Omental fat pad (tissue), 3 donors: ENCODE measurements at regions not wholly inside any gene's neighbourhood (a gene's known extent, or its start where the extent isn't known, plus 50 kb on each side); places are given as distances from the start of the nearest gene placed in this dataset.

ENCODE experiments used
- ATAC-seq: fragments of 150-250 bp; one replicate; pipeline ENCODE4 v1.9.1; 2016; ENCODE audit warnings: mild to moderate bottlenecking, moderate library complexity; ENCODE audit not compliant: low FRiP score
- DNase-seq: peaks from one replicate; pipeline ENCODE4 v3.0.0-alpha.2; 2019; ENCODE audit warnings: low spot score
- TF ChIP-seq, protein P1 (sequence below), 3 donors: fragments of 450-650 bp; IDR thresholded peaks; one replicate each; pipeline ENCODE4 v1.5.1; 2016 to 2017; ENCODE audit warnings: antibody characterized with exemption in 3 of 3, mild to moderate bottlenecking in 3 of 3, moderate library complexity in 2 of 3

DNA sequence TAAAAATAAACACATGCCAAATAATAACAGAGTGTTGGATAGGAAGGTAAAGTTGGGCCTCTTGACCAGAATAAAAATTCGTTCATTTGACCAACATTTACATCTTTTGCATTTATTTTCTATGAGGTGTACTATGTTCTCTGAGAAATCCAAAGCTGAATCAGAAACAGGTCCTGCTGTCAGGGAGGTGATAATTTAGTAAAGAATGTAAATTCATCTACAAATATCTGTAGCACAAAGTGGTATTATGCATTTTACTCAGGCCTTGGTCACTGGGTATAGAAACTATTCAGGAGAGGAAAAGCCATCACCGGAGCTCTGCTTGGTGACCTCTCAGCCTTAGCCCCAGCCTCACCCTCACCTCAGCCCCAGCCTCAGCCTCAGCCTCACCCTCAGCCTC lies 208.9 kb downstream of the SPP2 start:
- ATAC-seq (no peak), DNase-seq (no peak)
- TF ChIP-seq, protein P1, sequence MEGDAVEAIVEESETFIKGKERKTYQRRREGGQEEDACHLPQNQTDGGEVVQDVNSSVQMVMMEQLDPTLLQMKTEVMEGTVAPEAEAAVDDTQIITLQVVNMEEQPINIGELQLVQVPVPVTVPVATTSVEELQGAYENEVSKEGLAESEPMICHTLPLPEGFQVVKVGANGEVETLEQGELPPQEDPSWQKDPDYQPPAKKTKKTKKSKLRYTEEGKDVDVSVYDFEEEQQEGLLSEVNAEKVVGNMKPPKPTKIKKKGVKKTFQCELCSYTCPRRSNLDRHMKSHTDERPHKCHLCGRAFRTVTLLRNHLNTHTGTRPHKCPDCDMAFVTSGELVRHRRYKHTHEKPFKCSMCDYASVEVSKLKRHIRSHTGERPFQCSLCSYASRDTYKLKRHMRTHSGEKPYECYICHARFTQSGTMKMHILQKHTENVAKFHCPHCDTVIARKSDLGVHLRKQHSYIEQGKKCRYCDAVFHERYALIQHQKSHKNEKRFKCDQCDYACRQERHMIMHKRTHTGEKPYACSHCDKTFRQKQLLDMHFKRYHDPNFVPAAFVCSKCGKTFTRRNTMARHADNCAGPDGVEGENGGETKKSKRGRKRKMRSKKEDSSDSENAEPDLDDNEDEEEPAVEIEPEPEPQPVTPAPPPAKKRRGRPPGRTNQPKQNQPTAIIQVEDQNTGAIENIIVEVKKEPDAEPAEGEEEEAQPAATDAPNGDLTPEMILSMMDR (IDR thresholded peaks at IDR 0.05) = no peak

DNA sequence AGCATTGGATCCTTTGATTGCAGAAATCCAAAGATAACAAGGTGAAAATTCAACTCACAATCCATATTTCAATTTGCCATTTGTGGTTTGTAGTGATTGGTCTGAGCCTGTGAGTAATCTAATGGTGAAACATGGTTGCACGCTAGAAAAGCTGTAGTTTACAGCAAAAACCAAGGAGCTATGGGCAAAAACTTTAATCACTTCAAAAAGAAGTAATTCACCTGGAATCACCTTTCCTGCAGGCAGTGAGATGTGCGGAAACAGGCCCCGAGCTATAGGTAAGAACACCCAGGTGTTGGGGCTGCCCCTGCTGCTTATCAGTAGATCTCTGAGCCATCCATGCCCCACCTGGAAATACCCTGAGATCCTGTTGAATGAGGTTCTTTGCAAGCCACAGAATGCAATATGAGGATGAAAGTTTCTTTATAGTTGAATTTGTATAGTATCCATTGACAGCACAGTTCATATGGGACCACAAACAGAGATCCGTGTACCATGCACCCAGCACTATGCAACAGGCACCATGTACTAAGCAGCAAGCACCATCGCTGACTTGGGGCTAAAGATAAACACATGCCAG lies 208.2 kb downstream of the SPP2 start:
- TF ChIP-seq, protein P1 (IDR thresholded peaks at IDR 0.05) = no peak
- ATAC-seq (no peak), DNase-seq (no peak)

DNA sequence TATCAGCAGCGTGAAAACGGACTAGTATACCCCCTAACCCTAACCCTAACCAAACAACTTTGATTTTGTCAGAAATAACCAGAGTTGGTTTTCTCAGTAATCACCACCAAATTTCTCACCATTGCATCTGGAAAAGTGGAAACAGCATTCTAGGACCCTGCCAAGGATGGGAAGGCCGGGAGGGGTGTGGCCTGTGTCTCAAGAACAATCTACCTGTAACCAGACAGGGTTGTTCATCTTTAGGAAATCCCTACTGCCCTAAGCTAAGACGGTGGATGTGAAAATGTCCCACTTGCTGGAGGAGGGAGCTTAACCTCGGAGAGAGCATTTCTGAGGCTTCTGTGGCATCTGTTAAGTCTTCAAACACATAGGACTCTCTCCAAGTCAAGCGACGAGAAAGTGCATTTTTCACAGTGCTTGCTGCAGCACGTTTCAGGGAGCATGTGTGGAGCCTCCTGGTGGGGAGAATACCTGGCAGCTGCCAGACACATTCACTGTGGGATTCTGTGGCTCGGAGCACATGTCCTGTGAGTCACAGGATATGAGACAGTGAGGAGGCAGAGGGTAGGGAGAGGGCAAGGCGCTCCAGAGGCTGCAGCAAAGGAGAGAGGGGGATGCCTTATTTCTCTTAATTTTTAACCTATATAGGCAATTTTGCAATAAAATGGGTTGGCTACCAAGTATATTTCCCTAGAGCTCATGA lies 207.5 kb downstream of the SPP2 start:
- ATAC-seq = peak; percentile 84
- no peak for DNase-seq
- TF ChIP-seq, protein P1 (IDR thresholded peaks at IDR 0.05) = no peak

DNA sequence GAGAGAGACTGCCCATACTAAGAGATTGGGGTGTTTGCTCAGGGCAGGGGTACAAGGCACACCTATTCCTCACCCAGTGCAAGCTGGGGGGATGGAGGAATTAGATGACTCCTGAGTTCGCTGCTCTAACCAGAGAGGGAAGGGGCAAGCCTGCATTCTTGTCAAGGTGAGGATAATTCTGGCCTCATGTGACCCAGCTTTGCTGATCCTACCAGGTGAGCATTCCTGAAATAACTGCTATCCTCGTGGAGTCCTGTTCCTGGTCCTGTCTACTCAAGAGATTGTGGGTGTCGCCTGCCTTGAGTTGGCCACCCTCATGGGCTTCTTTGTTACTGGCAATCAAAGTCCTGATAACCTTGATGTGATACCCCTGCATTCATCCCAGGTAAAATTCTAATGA lies 206.0 kb downstream of the SPP2 start:
- TF ChIP-seq, protein P1 (IDR thresholded peaks at IDR 0.05) = no peak
- no peak for ATAC-seq

DNA sequence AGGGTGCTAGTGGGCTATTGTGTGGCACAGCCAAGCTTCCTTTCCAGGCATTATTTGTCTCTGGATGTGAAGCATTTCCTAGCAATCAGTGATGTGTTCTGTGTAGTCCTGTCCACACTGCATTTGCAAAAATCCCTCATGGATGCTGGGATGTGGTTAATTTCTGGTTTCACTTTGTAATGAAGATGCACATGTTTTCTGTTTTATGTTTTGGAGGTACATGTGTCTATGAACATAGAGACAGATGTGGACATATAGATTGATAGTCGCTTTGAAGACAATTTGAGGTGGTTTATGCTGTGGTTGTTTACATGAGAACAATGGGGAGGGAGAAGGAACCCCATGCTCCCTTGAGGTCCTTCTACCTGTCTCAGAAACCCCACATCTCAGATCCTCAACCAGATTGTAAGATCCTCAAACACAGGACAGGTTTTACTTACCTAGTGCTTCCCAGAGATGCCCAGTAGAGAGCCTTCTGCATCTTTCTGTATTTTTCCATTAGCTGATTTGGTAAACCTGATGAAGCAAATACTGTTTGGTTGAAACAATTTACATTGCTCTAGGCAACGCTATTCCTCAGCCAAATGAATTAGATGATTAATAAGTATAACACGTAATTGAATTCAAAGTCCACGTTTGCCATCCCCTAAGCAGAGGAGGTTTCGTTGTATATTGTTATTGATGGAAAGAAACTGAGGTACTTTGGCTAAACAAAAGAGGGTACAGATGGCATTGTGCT lies 204.4 kb downstream of the SPP2 start:
- ATAC-seq (no peak), DNase-seq (no peak)
- TF ChIP-seq, protein P1 (IDR thresholded peaks at IDR 0.05) = no peak

More for the DNA sequence above, 206.0 kb downstream of the SPP2 start:
- DNase-seq = no peak

DNA sequence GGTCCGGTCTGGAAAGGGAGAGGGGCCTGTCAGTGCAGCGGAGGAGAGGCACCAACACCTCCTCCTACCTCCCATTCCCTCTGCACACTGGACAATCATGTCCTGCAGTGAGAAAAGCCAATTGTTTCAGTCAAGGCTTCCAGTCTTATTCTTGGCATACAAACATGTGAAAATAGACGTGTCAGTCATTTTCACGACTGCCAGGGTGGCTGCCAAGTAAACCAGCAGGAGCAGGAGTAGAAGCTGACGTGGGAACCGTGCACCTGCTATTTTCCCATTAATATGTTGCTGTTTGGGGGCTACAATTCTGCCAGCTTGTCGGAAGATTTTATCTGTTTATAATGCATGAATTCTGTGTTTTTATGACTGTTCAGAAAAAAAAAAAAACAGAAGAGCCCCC lies 202.3 kb downstream of the SPP2 start:
- TF ChIP-seq, protein P1 (IDR thresholded peaks at IDR 0.05) = no peak
- ATAC-seq (no peak), DNase-seq (no peak)
